Stimulated activated CD4-positive, alpha-beta T cell treated with anti-CD3 and anti-CD28 coated beads, Interleukin-1b, Interleukin-23, amount 100 ng/mL, for 48 hours (primary cell): ENCODE measurements at regions not wholly inside any gene's neighbourhood (a gene's known extent, or its start where the extent isn't known, plus 50 kb on each side); places are given as distances from the start of the nearest gene placed in this dataset.
"Not testable (repeated sequence)": the region's sequence is repeated elsewhere in the genome, so short reads cannot be mapped to it uniquely, and the experiment has no call there.

Experiments used
- DNase-seq: peaks from one replicate; pipeline ENCODE4 v3.0.0-alpha.2; 2020

- not testable (repeated sequence) for DNase-seq
Measured at GRCh38 chr9:40097992-40098391, 742.5 kb downstream of the SPATA31A1 start.

GRCh38 chr9:40106003-40106782 lies 750.7 kb downstream of the SPATA31A1 start:
- peak; percentile 5 for DNase-seq

GRCh38 chr9:40106783-40107248 lies 751.3 kb downstream of the SPATA31A1 start:
- not testable (repeated sequence) for DNase-seq

GRCh38 chr9:40107251-40107650 lies 751.8 kb downstream of the SPATA31A1 start:
- not testable (repeated sequence) for DNase-seq

GRCh38 chr9:40108465-40108864 lies 753.0 kb downstream of the SPATA31A1 start:
- DNase-seq: not testable (repeated sequence)

- not testable (repeated sequence) for DNase-seq
Measured at GRCh38 chr9:40110751-40111150, 755.3 kb downstream of the SPATA31A1 start.

- DNase-seq: not testable (repeated sequence)
Measured at GRCh38 chr9:40111571-40111970, 756.1 kb downstream of the SPATA31A1 start.

- not testable (repeated sequence) for DNase-seq
Measured at GRCh38 chr9:40130598-40130997, 775.1 kb downstream of the SPATA31A1 start.

- DNase-seq: not testable (repeated sequence)
Measured at GRCh38 chr9:40169204-40169603, 813.7 kb downstream of the SPATA31A1 start.

GRCh38 chr9:40173316-40173715 lies 817.8 kb downstream of the SPATA31A1 start:
- DNase-seq: not testable (repeated sequence)

GRCh38 chr9:40174035-40174434 lies 818.6 kb downstream of the SPATA31A1 start:
- not testable (repeated sequence) for DNase-seq

- DNase-seq: not testable (repeated sequence)
Measured at GRCh38 chr9:40177403-40177802, 821.9 kb downstream of the SPATA31A1 start.

GRCh38 chr9:40191403-40191802 lies 835.9 kb downstream of the SPATA31A1 start:
- DNase-seq: not testable (repeated sequence)

- not testable (repeated sequence) for DNase-seq
Measured at GRCh38 chr9:40192162-40192561, 836.7 kb downstream of the SPATA31A1 start.

- DNase-seq: not testable (repeated sequence)
Measured at GRCh38 chr9:40196165-40196714, 840.8 kb downstream of the SPATA31A1 start.

GRCh38 chr9:40196803-40197202 lies 841.3 kb downstream of the SPATA31A1 start:
- DNase-seq: not testable (repeated sequence)

GRCh38 chr9:40221596-40222233 lies 866.2 kb downstream of the SPATA31A1 start:
- DNase-seq: not testable (repeated sequence)

- peak; percentile 3 for DNase-seq
Measured at GRCh38 chr9:40222617-40223200, 867.2 kb downstream of the SPATA31A1 start.

GRCh38 chr9:40223353-40223752 lies 867.9 kb downstream of the SPATA31A1 start:
- DNase-seq: not testable (repeated sequence)
